CD4-positive, alpha-beta T cell (primary cell): ENCODE measurements at regions not wholly inside any gene's neighbourhood (a gene's known extent, or its start where the extent isn't known, plus 50 kb on each side); places are given as distances from the start of the nearest gene placed in this dataset.

ENCODE experiments used
- ATAC-seq: fragments of 200-7000 bp; cut with Tn5 transposase; one replicate; pipeline ENCODE4 v1.10.0; 2022; ENCODE audit warnings: mild to moderate bottlenecking; ENCODE audit not compliant: poor library complexity
- CTCF ChIA-PET: fragments of 350-600 bp; sonication (Branson Sonifier 250); formaldehyde crosslinking; loops from one replicate; lab custom pipeline; 2021; ENCODE audit warnings: antibody characterized with exemption, inconsistent platforms; lab: Charles Lee
- POLR2A ChIA-PET: fragments of 350-600 bp; sonication (Branson Sonifier 250); formaldehyde crosslinking; loops from one replicate; lab custom pipeline; 2021; ENCODE audit warnings: antibody characterized with exemption, inconsistent platforms; lab: Charles Lee
- DNase-seq, 14 experiments: peaks; one replicate each; pipeline ENCODE4 v3.0.0-alpha.2; 2013 to 2020; ENCODE audit warnings: mixed read lengths in 2 of 14
- H3K27ac ChIP-seq, 2 donors: one replicate each; pipeline versions ENCODE4 v1.5.1 to v1.7.0; 2013; ENCODE audit warnings: low read length in 2 of 2, low read depth in 1 of 2, mild to moderate bottlenecking in 1 of 2
- H3K27me3 ChIP-seq, 2 experiments: 1 replicate in 1 of 2; 2 replicates in 1 of 2; pipeline versions ENCODE4 v1.6.1 to v1.7.0; 2013; ENCODE audit warnings: low read length in 2 of 2, control low read depth in 1 of 2, mild to moderate bottlenecking in 1 of 2, moderate library complexity in 1 of 2; ENCODE audit not compliant: insufficient read depth in 2 of 2, control insufficient read depth in 1 of 2
- H3K36me3 ChIP-seq: one replicate; pipeline ENCODE4 v1.6.1; 2013; ENCODE audit warnings: low read length, control low read depth; ENCODE audit not compliant: insufficient read depth
- H3K4me1 ChIP-seq: one replicate; pipeline ENCODE4 v1.6.1; 2013; ENCODE audit warnings: low read length, control low read depth; ENCODE audit not compliant: insufficient read depth
- H3K4me3 ChIP-seq: one replicate; pipeline ENCODE4 v1.5.1; 2013; ENCODE audit warnings: mild to moderate bottlenecking, low read length, moderate library complexity
- H3K9me3 ChIP-seq, 2 experiments: 1 replicate in 1 of 2; 2 replicates in 1 of 2; pipeline versions ENCODE4 v1.6.1 to v1.7.0; 2013; ENCODE audit warnings: low read length in 2 of 2, mild to moderate bottlenecking in 2 of 2, control low read depth in 1 of 2, moderate library complexity in 1 of 2; ENCODE audit not compliant: control insufficient read depth in 1 of 2, insufficient read depth in 1 of 2
- H3K27ac Mint-ChIP-seq: one replicate; pipeline ENCODE4 v1.8.0; 2020; ENCODE audit warnings: mixed read lengths
- H3K27me3 Mint-ChIP-seq: one replicate; pipeline ENCODE4 v1.8.0; 2021; ENCODE audit warnings: mixed read lengths
- H3K36me3 Mint-ChIP-seq: one replicate; pipeline ENCODE4 v1.8.0; 2021; ENCODE audit warnings: low read depth, mixed read lengths
- H3K4me1 Mint-ChIP-seq: one replicate; pipeline ENCODE4 v1.8.0; 2021; ENCODE audit warnings: low read depth, mixed read lengths
- H3K4me3 Mint-ChIP-seq: one replicate; pipeline ENCODE4 v1.8.0; 2020; ENCODE audit warnings: mild to moderate bottlenecking, mixed read lengths
- H3K9me3 Mint-ChIP-seq: one replicate; pipeline ENCODE4 v1.8.0; 2020; ENCODE audit warnings: mixed read lengths
- intact Hi-C, 2 experiments: fragments of 100-400 bp; cut with DNase I in 1 of 2; cut with micrococcal nuclease in 1 of 2; formaldehyde crosslinking; loops; one replicate each; pipeline versions ENCODE4 v1.15.1 to v1.9.0; 2023 to 2025; cut with DNase I, micrococcal nuclease
- TF ChIP-seq, protein P1 (sequence below): fragments of 200-600 bp; IDR thresholded peaks from one replicate; pipeline ENCODE4 v1.8.0; 2022; ENCODE audit warnings: antibody characterized with exemption, mild to moderate bottlenecking

DNA sequence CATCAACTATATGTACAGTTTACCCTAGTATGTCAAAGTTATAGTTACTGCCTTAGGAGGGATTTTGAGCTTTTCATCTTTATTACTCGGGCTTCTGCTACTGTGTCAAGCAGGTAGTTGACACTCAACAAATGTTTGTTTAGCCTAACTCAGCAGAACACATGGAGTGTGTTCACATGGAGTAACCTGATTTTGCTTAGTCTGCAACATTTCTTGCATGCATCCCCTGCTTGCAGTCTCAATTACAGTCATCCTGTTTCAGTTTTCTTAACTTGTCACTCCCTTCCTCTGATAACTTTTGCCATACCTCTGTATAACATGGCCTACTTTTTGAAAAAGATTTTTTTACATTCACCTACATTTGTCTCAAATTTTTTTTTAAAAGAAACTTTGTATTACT, 135.5 kb downstream of the NMUR2 start:
- no peaks in the 10 kb centered on the region for H3K9me3 Mint-ChIP-seq
- H3K27me3 Mint-ChIP-seq: no peaks in the 10 kb centered on the region
- TF ChIP-seq, protein P1, sequence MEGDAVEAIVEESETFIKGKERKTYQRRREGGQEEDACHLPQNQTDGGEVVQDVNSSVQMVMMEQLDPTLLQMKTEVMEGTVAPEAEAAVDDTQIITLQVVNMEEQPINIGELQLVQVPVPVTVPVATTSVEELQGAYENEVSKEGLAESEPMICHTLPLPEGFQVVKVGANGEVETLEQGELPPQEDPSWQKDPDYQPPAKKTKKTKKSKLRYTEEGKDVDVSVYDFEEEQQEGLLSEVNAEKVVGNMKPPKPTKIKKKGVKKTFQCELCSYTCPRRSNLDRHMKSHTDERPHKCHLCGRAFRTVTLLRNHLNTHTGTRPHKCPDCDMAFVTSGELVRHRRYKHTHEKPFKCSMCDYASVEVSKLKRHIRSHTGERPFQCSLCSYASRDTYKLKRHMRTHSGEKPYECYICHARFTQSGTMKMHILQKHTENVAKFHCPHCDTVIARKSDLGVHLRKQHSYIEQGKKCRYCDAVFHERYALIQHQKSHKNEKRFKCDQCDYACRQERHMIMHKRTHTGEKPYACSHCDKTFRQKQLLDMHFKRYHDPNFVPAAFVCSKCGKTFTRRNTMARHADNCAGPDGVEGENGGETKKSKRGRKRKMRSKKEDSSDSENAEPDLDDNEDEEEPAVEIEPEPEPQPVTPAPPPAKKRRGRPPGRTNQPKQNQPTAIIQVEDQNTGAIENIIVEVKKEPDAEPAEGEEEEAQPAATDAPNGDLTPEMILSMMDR: no peak
- Histone ChIP-seq H3K4me3 (no peak overlapping the region), H3K27ac (no peak overlapping the region), H3K4me1 (no peaks in the 10 kb centered on the region), H3K9me3 (no peaks in the 10 kb centered on the region), H3K36me3 (no peaks in the 10 kb centered on the region), H3K27me3 (no peaks in the 10 kb centered on the region)
- ChIA-PET POLR2A (no interaction called here), CTCF (no interaction called here)
- intact Hi-C loops: no loop called here
- no peaks in the 10 kb centered on the region for H3K4me1 Mint-ChIP-seq
- H3K4me3 Mint-ChIP-seq: no peak overlapping the region
- H3K27ac Mint-ChIP-seq: no peak overlapping the region
- no peaks in the 10 kb centered on the region for H3K36me3 Mint-ChIP-seq
- ATAC-seq: no peak
- DNase-seq: no peak

DNA sequence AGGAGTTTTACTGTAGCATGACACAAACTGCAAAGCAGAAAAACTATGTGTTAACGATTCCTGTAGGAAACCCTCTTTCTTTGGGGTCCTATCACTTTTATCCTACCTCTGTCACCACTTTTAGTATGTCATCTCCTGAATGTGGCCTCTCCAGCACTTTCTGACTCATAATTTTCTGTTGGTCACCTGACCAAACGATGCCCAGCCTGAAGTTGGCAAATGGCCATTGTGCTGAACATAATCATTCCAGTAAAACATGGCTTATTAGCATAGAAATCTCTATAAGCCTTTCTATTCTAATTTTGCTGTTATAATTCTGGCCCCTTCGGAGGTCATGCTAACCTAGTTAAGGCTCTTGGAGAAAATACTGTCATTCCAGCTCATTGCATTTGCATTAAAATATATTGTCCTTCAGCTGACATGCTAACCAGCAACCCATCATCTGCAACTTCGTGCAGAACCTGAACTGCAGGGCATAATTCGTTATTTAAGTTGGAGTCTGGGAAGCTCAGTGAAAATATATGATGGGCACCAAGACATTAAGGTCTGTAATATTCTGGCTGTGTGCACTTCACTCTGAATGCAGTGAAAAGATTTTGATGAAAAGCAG, 140.3 kb downstream of the NMUR2 start:
- Mint-ChIP-seq H3K4me3 (no peak overlapping the region), H3K4me1 (no peaks in the 10 kb centered on the region), H3K36me3 (no peaks in the 10 kb centered on the region), H3K9me3 (no peaks in the 10 kb centered on the region), H3K27me3 (peaks cover 5% of the 10 kb centered on the region), H3K27ac (no peak overlapping the region)
- intact Hi-C loops: no loop called here
- no peaks in the 10 kb centered on the region for H3K9me3 ChIP-seq
- H3K4me3 ChIP-seq: no peak overlapping the region
- CTCF ChIA-PET: no interaction called here
- DNase-seq (no peak), ATAC-seq (no peak)
- TF ChIP-seq, protein P1: no peak
- H3K4me1 ChIP-seq: no peaks in the 10 kb centered on the region
- H3K27ac ChIP-seq: no peak overlapping the region
- no peaks in the 10 kb centered on the region for H3K36me3 ChIP-seq
- POLR2A ChIA-PET: no interaction called here
- no peaks in the 10 kb centered on the region for H3K27me3 ChIP-seq

DNA sequence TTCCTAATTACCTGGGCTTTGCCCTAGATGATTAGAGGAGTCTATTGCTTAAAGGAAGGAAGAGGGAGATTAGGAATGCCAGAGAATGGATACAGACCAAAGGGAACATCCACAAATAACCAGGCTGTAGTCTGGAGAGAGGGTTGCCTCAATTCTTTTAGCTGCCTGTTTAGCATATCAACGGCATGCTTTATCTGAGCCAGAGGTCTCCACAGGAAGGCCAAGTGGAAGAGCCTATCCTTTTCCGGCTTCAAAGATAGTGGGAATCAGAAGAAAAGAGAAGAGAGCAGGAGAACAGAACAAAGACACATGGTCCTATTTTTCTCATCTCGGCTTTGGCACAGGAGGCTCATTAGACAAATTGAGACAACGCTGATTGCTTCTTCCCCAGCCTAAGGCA, 142.4 kb downstream of the NMUR2 start:
- intact Hi-C loops: no loop called here
- Histone ChIP-seq H3K36me3 (no peaks in the 10 kb centered on the region), H3K9me3 (no peaks in the 10 kb centered on the region), H3K4me3 (no peak overlapping the region), H3K27me3 (no peaks in the 10 kb centered on the region), H3K4me1 (no peaks in the 10 kb centered on the region), H3K27ac (no peak overlapping the region)
- no peak overlapping the region for H3K4me3 Mint-ChIP-seq
- ChIA-PET CTCF (no interaction called here), POLR2A (no interaction called here)
- H3K27me3 Mint-ChIP-seq: peaks cover 5% of the 10 kb centered on the region
- H3K4me1 Mint-ChIP-seq: no peaks in the 10 kb centered on the region
- DNase-seq: no peak
- TF ChIP-seq, protein P1: no peak
- no peaks in the 10 kb centered on the region for H3K36me3 Mint-ChIP-seq
- no peak overlapping the region for H3K27ac Mint-ChIP-seq
- ATAC-seq: no peak
- no peaks in the 10 kb centered on the region for H3K9me3 Mint-ChIP-seq
